H1 (cell line): ENCODE measurements at regions not wholly inside any gene's neighbourhood (a gene's known extent, or its start where the extent isn't known, plus 50 kb on each side); places are given as distances from the start of the nearest gene placed in this dataset.

ENCODE experiments used
- CTCF ChIA-PET: fragments of 300-600 bp; sonication (Branson Sonifier 250); formaldehyde crosslinking; loops from one replicate; lab custom pipeline; 2021; ENCODE audit not compliant: partially characterized antibody; lab: Charles Lee
- POLR2A ChIA-PET: fragments of 300-600 bp; sonication (Branson Sonifier 250); formaldehyde crosslinking; loops from one replicate; lab custom pipeline; 2021; ENCODE audit warnings: inconsistent platforms; ENCODE audit not compliant: partially characterized antibody; lab: Charles Lee
- DNase-seq, 2 experiments: peaks; one replicate each; pipeline versions ENCODE4 v3.0.0 to v3.0.0-alpha.2; 2010 to 2022; ENCODE audit warnings: low spot score in 2 of 2, low read depth in 1 of 2, mixed read lengths in 1 of 2
- FAIRE-seq: peaks from 2 replicates; lab custom pipeline; 2011; peaks lifted over from hg19 to GRCh38; lab: Jason Lieb, UNC
- H2AFZ ChIP-seq: 2 replicates; pipeline ENCODE4 v1.8.1; 2012; ENCODE audit warnings: low read length, inconsistent platforms
- H2AK5ac ChIP-seq: 2 replicates; pipeline ENCODE4 v1.6.1; 2013; ENCODE audit warnings: low read depth, low read length
- H2BK120ac ChIP-seq: replicated peaks from 2 replicates; pipeline ENCODE3; 2013; ENCODE audit warnings: low read depth, low read length, inconsistent platforms
- H2BK12ac ChIP-seq: 2 replicates; pipeline ENCODE4 v1.6.1; 2013; ENCODE audit warnings: low read depth, low read length
- H2BK15ac ChIP-seq: 2 replicates; pipeline ENCODE4 v1.6.1; 2013; ENCODE audit warnings: low read length
- H2BK20ac ChIP-seq: 2 replicates; pipeline ENCODE4 v1.6.1; 2013; ENCODE audit warnings: low read length
- H2BK5ac ChIP-seq: 2 replicates; pipeline ENCODE4 v1.6.1; 2013; ENCODE audit warnings: low read depth, low read length
- H3K14ac ChIP-seq: 2 replicates; pipeline ENCODE4 v1.6.1; 2013; ENCODE audit warnings: inconsistent platforms; ENCODE audit not compliant: insufficient read length
- H3K18ac ChIP-seq: 2 replicates; pipeline ENCODE4 v1.6.1; 2013; ENCODE audit warnings: low read length; ENCODE audit errors: extremely low read depth
- H3K23ac ChIP-seq: 2 replicates; pipeline ENCODE4 v1.6.1; 2013; ENCODE audit warnings: inconsistent platforms; ENCODE audit not compliant: insufficient read length
- H3K23me2 ChIP-seq: 2 replicates; pipeline ENCODE4 v1.6.1; 2013; ENCODE audit warnings: low read depth, low read length
- H3K27ac ChIP-seq: 2 replicates; pipeline ENCODE4 v1.6.1; 2011; ENCODE audit warnings: low read depth, low read length, inconsistent platforms
- H3K27me3 ChIP-seq, 4 experiments: replicated peaks in 1 of 4; 1 replicate in 1 of 4; 2 replicates in 3 of 4; pipeline versions ENCODE4 v1.6.1 to v1.8.1; 2011 to 2013; ENCODE audit warnings: low read length in 3 of 4, mild to moderate bottlenecking in 3 of 4, inconsistent platforms in 2 of 4, mixed read lengths in 2 of 4, moderate library complexity in 1 of 4; ENCODE audit not compliant: control insufficient read depth in 3 of 4, insufficient read depth in 3 of 4; ENCODE audit errors: extremely low read depth in 1 of 4
- H3K36me3 ChIP-seq, 4 experiments: 2 replicates each; pipeline versions ENCODE4 v1.6.1 to v1.8.1; 2011 to 2013; ENCODE audit warnings: mild to moderate bottlenecking in 4 of 4, low read length in 3 of 4, moderate library complexity in 2 of 4, control low read depth in 1 of 4, inconsistent platforms in 1 of 4; ENCODE audit not compliant: insufficient read depth in 4 of 4, control insufficient read depth in 2 of 4
- H3K4ac ChIP-seq: replicated peaks from 2 replicates; pipeline ENCODE3; 2013; ENCODE audit warnings: low read length, low read depth, mixed read lengths, inconsistent platforms; ENCODE audit not compliant: insufficient read length
- H3K4me1 ChIP-seq, 4 experiments: replicated peaks in 1 of 4; 1 replicate in 1 of 4; 2 replicates in 3 of 4; pipeline versions ENCODE4 v1.6.1 to v1.8.1; 2011 to 2013; ENCODE audit warnings: low read length in 3 of 4, inconsistent platforms in 2 of 4, mixed read lengths in 1 of 4; ENCODE audit not compliant: insufficient read depth in 4 of 4, control insufficient read depth in 3 of 4
- H3K4me2 ChIP-seq, 2 experiments: 2 replicates each; pipeline versions ENCODE4 v1.6.1 to v1.8.1; 2011 to 2013; ENCODE audit warnings: low read depth in 2 of 2, low read length in 2 of 2, control low read depth in 1 of 2, inconsistent platforms in 1 of 2, mild to moderate bottlenecking in 1 of 2; ENCODE audit not compliant: insufficient read depth in 1 of 2
- H3K4me3 ChIP-seq, 4 experiments: fragments of 200-600, 300-600 bp in 1 of 4; sonication (generic), shearing (Covaris generic), sonication (Bioruptor Twin) in 1 of 4; 2 replicates each; pipeline versions ENCODE4 v1.5.1 to v1.8.1; 2011 to 2016; ENCODE audit warnings: low read length in 4 of 4, low read depth in 3 of 4, control low read depth in 2 of 4, inconsistent platforms in 2 of 4, mild to moderate bottlenecking in 2 of 4, mixed read lengths in 1 of 4, moderate library complexity in 1 of 4; ENCODE audit not compliant: insufficient read depth in 2 of 4; ENCODE audit errors: extremely low read depth in 1 of 4
- H3K56ac ChIP-seq: replicated peaks from 2 replicates; pipeline ENCODE3; 2013; ENCODE audit warnings: low read depth, mild to moderate bottlenecking, mixed read lengths, low read length, inconsistent platforms; ENCODE audit not compliant: insufficient read length
- H3K79me1 ChIP-seq: 2 replicates; pipeline ENCODE4 v1.6.1; 2013; ENCODE audit warnings: low read depth, low read length, control low read depth
- H3K79me2 ChIP-seq, 2 experiments: 2 replicates each; pipeline versions ENCODE4 v1.6.1 to v1.8.1; 2012 to 2013; ENCODE audit warnings: low read length in 2 of 2, mild to moderate bottlenecking in 2 of 2, inconsistent platforms in 1 of 2; ENCODE audit not compliant: insufficient read depth in 2 of 2, control insufficient read depth in 1 of 2
- H3K9ac ChIP-seq, 4 experiments: replicated peaks in 1 of 4; 1 replicate in 1 of 4; 2 replicates in 3 of 4; pipeline versions ENCODE4 v1.6.1 to v1.8.1; 2011 to 2013; ENCODE audit warnings: low read depth in 3 of 4, low read length in 3 of 4, control low read depth in 2 of 4, mild to moderate bottlenecking in 2 of 4, moderate library complexity in 2 of 4, inconsistent platforms in 1 of 4; ENCODE audit errors: extremely low read depth in 1 of 4
- H3K9me3 ChIP-seq, 2 experiments: 2 replicates each; pipeline versions ENCODE4 v1.6.1 to v1.8.1; 2012 to 2013; ENCODE audit warnings: mild to moderate bottlenecking in 2 of 2, moderate library complexity in 2 of 2, control low read depth in 1 of 2, inconsistent platforms in 1 of 2, low read depth in 1 of 2, low read length in 1 of 2, mixed read lengths in 1 of 2; ENCODE audit not compliant: insufficient read depth in 2 of 2
- H4K20me1 ChIP-seq, 2 experiments: replicated peaks in 1 of 2; 2 replicates each; pipeline versions ENCODE3 to v1.8.1; 2011 to 2013; ENCODE audit warnings: inconsistent platforms in 2 of 2, low read length in 2 of 2, mild to moderate bottlenecking in 1 of 2; ENCODE audit not compliant: insufficient read depth in 2 of 2, control insufficient read depth in 1 of 2
- H4K5ac ChIP-seq: 2 replicates; pipeline ENCODE4 v1.6.1; 2013; ENCODE audit warnings: low read length, low read depth, mixed read lengths, inconsistent platforms; ENCODE audit not compliant: insufficient read length
- H4K8ac ChIP-seq: 2 replicates; pipeline ENCODE4 v1.8.0; 2013; ENCODE audit warnings: mild to moderate bottlenecking, moderate library complexity, low read length, inconsistent platforms; ENCODE audit not compliant: insufficient read depth; ENCODE audit errors: extremely low read depth
- H4K91ac ChIP-seq: replicated peaks from 2 replicates; pipeline ENCODE3; 2013; ENCODE audit warnings: low read length, mixed read lengths, inconsistent platforms; ENCODE audit not compliant: insufficient read length
- CHD7 ChIP-seq: fragments of 300-600 bp; sonication (generic); IDR thresholded peaks from 2 replicates; pipeline ENCODE4 v1.7.1; 2012; ENCODE audit warnings: low read length, moderate library complexity, mild to moderate bottlenecking, inconsistent platforms; ENCODE audit not compliant: insufficient replicate concordance
- SIRT6 ChIP-seq: IDR thresholded peaks from one replicate; pipeline ENCODE4 v1.7.1; 2012; ENCODE audit warnings: low read length, inconsistent platforms

- Histone ChIP-seq H2AK5ac (no peak overlapping the region), H3K4ac (no peak overlapping the region), H3K56ac (no peak overlapping the region), H2AFZ (no peak overlapping the region), H3K4me2 (no peak overlapping the region), H3K23me2 (no peaks in the 10 kb centered on the region), H3K18ac (no peak overlapping the region), H3K4me1 (peaks cover 0 to 5% (median 4%) of the 10 kb centered on the region in 4 experiments; a peak in 3 of 7 replicates), H4K8ac (no peak overlapping the region), H4K91ac (no peak overlapping the region), H3K79me2 (no peaks in the 10 kb centered on the region), H4K5ac (no peak overlapping the region), H2BK15ac (no peak overlapping the region), H3K9ac (no peak overlapping the region), H3K14ac (no peak overlapping the region), H3K23ac (no peak overlapping the region), H3K36me3 (no peaks in the 10 kb centered on the region), H3K9me3 (peaks cover 0 to 4% of the 10 kb centered on the region in 2 experiments; a peak in 1 of 4 replicates), H3K27me3 (no peaks in the 10 kb centered on the region), H2BK12ac (no peak overlapping the region), H2BK120ac (no peak overlapping the region), H2BK5ac (no peak overlapping the region), H2BK20ac (no peak overlapping the region), H3K79me1 (no peaks in the 10 kb centered on the region), H3K27ac (no peak overlapping the region), H4K20me1 (no peaks in the 10 kb centered on the region), H3K4me3 (no peak overlapping the region)
- DNase-seq (no peak), FAIRE-seq (no peak)
- ChIA-PET CTCF (interaction anchor here (1.0 kb wide), 1 partner anchor 19 kb away, joined by 3 read pairs; no protein-coding TSS in a partner anchor), POLR2A (no interaction called here)
- TF ChIP-seq SIRT6, result no peak
- no peak for TF ChIP-seq CHD7
Measured at GRCh38 chr4:177860171-177860570, 417.9 kb upstream of the AGA start.
